Neural progenitor cell (in vitro differentiated cells): ENCODE measurements at regions not wholly inside any gene's neighbourhood (a gene's known extent, or its start where the extent isn't known, plus 50 kb on each side); places are given as distances from the start of the nearest gene placed in this dataset.

Experiments used
- DNase-seq: peaks from one replicate; pipeline ENCODE4 v3.0.0-alpha.2; 2016; ENCODE audit warnings: low spot score
- H2AFZ ChIP-seq: fragments of 200-600 bp; sonication (generic); replicated peaks from 2 replicates; pipeline ENCODE4 v1.6.1; 2016; ENCODE audit warnings: antibody characterized with exemption
- H3F3A ChIP-seq: fragments of 200-600 bp; sonication (generic); 2 replicates; pipeline ENCODE4 v1.6.1; 2016; ENCODE audit warnings: antibody characterized with exemption, low read depth
- H3K27ac ChIP-seq: fragments of 200-600 bp; sonication (generic); 2 replicates; pipeline ENCODE4 v1.5.1; 2016; ENCODE audit warnings: mild to moderate bottlenecking
- H3K27me3 ChIP-seq: fragments of 200-600 bp; sonication (generic); 2 replicates; pipeline ENCODE4 v1.6.1; 2016; ENCODE audit warnings: mild to moderate bottlenecking, moderate library complexity
- H3K36me3 ChIP-seq: fragments of 200-600 bp; sonication (generic); 2 replicates; pipeline ENCODE4 v1.5.1; 2016
- H3K4me1 ChIP-seq: fragments of 200-600 bp; sonication (generic); 2 replicates; pipeline ENCODE4 v1.6.1; 2016; ENCODE audit warnings: mixed run types
- H3K4me2 ChIP-seq: fragments of 200-600 bp; sonication (generic); 2 replicates; pipeline ENCODE4 v1.6.1; 2016
- H3K4me3 ChIP-seq: fragments of 200-600 bp; sonication (generic); 2 replicates; pipeline ENCODE4 v1.5.1; 2016
- H3K79me2 ChIP-seq: fragments of 200-600 bp; sonication (generic); 2 replicates; pipeline ENCODE4 v1.6.1; 2016; ENCODE audit warnings: low read depth
- H3K9ac ChIP-seq: fragments of 200-600 bp; sonication (generic); 2 replicates; pipeline ENCODE4 v1.6.1; 2016
- H3K9me3 ChIP-seq: fragments of 200-600 bp; sonication (generic); 2 replicates; pipeline ENCODE4 v1.5.1; 2016; ENCODE audit warnings: low read depth
- H4K20me1 ChIP-seq: fragments of 200-600 bp; sonication (generic); 2 replicates; pipeline ENCODE4 v1.6.1; 2016; ENCODE audit warnings: low read depth
- H3K27ac Mint-ChIP-seq: 3 replicates; pipeline ENCODE4 v1.8.0; 2021; ENCODE audit warnings: mixed read lengths
- H3K27me3 Mint-ChIP-seq: 2 replicates; pipeline ENCODE4 v1.8.0; 2022; ENCODE audit warnings: low read depth, mild to moderate bottlenecking, inconsistent platforms, moderate library complexity, mixed read lengths; ENCODE audit not compliant: insufficient read depth
- H3K36me3 Mint-ChIP-seq: 3 replicates; pipeline ENCODE4 v1.8.0; 2021; ENCODE audit warnings: mixed read lengths
- H3K4me1 Mint-ChIP-seq: 3 replicates; pipeline ENCODE4 v1.8.0; 2021; ENCODE audit warnings: mixed read lengths
- H3K4me3 Mint-ChIP-seq: 3 replicates; pipeline ENCODE4 v1.8.0; 2021; ENCODE audit warnings: mild to moderate bottlenecking, moderate library complexity, mixed read lengths
- H3K9me3 Mint-ChIP-seq: 3 replicates; pipeline ENCODE4 v1.8.0; 2020; ENCODE audit warnings: mixed read lengths
- EZH2 ChIP-seq: fragments of 200-600 bp; sonication (generic); IDR thresholded peaks from 2 replicates; pipeline ENCODE4 v1.6.1; 2017; ENCODE audit warnings: antibody characterized with exemption, mild to moderate bottlenecking, moderate library complexity
- EZH2phosphoT487 ChIP-seq: fragments of 200-600 bp; sonication (generic); IDR thresholded peaks from 2 replicates; pipeline ENCODE4 v1.6.1; 2017; ENCODE audit warnings: antibody characterized with exemption
- TF ChIP-seq, protein P1 (sequence below): fragments of 200-600 bp; sonication (generic); IDR thresholded peaks from 2 replicates; pipeline ENCODE4 v1.5.1; 2017; ENCODE audit warnings: antibody characterized with exemption, mild to moderate bottlenecking

GRCh38 chr11:42462558-42463310, 849.1 kb upstream of the API5 start:
- Mint-ChIP-seq H3K27ac (no peak overlapping the region), H3K4me3 (no peak overlapping the region), H3K4me1 (no peaks in the 10 kb centered on the region), H3K36me3 (no peaks in the 10 kb centered on the region), H3K27me3 (no peaks in the 10 kb centered on the region), H3K9me3 (no peaks in the 10 kb centered on the region)
- H3K9me3 ChIP-seq: no peaks in the 10 kb centered on the region
- H3K9ac ChIP-seq: no peak overlapping the region
- H3F3A ChIP-seq: no peaks in the 10 kb centered on the region
- no peak overlapping the region for H3K4me3 ChIP-seq
- H3K27me3 ChIP-seq: no peaks in the 10 kb centered on the region
- no peaks in the 10 kb centered on the region for H3K79me2 ChIP-seq
- H2AFZ ChIP-seq: no peak overlapping the region
- no peaks in the 10 kb centered on the region for H3K4me1 ChIP-seq
- no peak overlapping the region for H3K4me2 ChIP-seq
- no peaks in the 10 kb centered on the region for H4K20me1 ChIP-seq
- H3K27ac ChIP-seq: no peak overlapping the region
- TF ChIP-seq, protein P1, sequence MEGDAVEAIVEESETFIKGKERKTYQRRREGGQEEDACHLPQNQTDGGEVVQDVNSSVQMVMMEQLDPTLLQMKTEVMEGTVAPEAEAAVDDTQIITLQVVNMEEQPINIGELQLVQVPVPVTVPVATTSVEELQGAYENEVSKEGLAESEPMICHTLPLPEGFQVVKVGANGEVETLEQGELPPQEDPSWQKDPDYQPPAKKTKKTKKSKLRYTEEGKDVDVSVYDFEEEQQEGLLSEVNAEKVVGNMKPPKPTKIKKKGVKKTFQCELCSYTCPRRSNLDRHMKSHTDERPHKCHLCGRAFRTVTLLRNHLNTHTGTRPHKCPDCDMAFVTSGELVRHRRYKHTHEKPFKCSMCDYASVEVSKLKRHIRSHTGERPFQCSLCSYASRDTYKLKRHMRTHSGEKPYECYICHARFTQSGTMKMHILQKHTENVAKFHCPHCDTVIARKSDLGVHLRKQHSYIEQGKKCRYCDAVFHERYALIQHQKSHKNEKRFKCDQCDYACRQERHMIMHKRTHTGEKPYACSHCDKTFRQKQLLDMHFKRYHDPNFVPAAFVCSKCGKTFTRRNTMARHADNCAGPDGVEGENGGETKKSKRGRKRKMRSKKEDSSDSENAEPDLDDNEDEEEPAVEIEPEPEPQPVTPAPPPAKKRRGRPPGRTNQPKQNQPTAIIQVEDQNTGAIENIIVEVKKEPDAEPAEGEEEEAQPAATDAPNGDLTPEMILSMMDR: no peak
- TF ChIP-seq EZH2: no peak
- no peak for TF ChIP-seq EZH2phosphoT487
- DNase-seq: no peak
- no peaks in the 10 kb centered on the region for H3K36me3 ChIP-seq

DNA sequence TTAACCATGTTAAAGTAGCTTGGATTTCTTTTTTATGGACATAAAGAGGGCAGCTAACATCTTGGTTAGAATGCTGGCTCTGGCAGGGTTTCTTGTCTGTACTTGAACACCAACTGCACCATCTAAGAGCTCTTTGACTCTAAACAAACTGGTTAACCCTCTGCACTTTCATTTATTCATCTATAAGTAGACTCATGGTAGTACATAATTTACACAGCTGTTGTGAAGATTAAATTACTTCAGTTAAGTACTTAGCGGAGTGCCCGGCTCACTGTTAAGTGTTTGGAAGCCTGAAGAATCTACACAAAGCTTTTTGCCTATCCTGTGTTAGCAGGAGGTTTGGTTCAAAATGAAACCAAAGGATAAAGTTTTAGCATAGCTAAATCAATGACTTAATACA, 846.2 kb upstream of the API5 start:
- no peak for DNase-seq
- Histone ChIP-seq H4K20me1 (no peaks in the 10 kb centered on the region), H3K79me2 (no peaks in the 10 kb centered on the region), H3K27me3 (no peaks in the 10 kb centered on the region), H3K9ac (no peak overlapping the region), H3K4me1 (no peaks in the 10 kb centered on the region), H3K27ac (no peak overlapping the region), H2AFZ (no peak overlapping the region), H3K36me3 (no peaks in the 10 kb centered on the region), H3K4me3 (no peak overlapping the region), H3K9me3 (no peaks in the 10 kb centered on the region), H3F3A (no peaks in the 10 kb centered on the region), H3K4me2 (no peak overlapping the region)
- no peaks in the 10 kb centered on the region for H3K4me1 Mint-ChIP-seq
- H3K36me3 Mint-ChIP-seq: no peaks in the 10 kb centered on the region
- no peaks in the 10 kb centered on the region for H3K9me3 Mint-ChIP-seq
- no peak overlapping the region for H3K27ac Mint-ChIP-seq
- no peak overlapping the region for H3K4me3 Mint-ChIP-seq
- TF ChIP-seq EZH2 (no peak), EZH2phosphoT487 (no peak)
- TF ChIP-seq, protein P1: no peak
- H3K27me3 Mint-ChIP-seq: no peaks in the 10 kb centered on the region

DNA sequence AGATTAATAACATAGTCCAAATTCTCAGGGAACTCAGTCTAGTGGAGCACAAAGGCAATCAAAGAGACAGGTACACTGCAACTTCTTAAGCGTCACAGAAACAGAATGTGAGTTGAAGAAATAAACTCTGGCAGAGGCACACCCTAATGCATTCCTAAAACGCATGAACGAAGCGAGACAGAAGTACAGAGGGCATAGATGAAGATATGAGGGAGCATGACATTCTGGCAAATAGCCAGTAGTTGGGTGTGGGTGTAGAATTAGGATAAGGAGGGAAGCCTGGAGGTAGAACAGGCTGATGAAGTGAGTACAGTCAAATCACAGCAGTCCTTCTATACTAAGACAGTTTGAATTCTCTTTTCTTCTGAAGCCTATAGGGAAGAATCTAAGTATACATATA, 838.7 kb upstream of the API5 start:
- Histone ChIP-seq H3F3A (no peaks in the 10 kb centered on the region), H3K4me1 (no peaks in the 10 kb centered on the region), H3K9ac (no peak overlapping the region), H3K9me3 (no peaks in the 10 kb centered on the region), H3K27me3 (no peaks in the 10 kb centered on the region), H4K20me1 (no peaks in the 10 kb centered on the region), H3K4me3 (no peak overlapping the region), H3K27ac (no peak overlapping the region), H3K4me2 (no peak overlapping the region), H3K36me3 (no peaks in the 10 kb centered on the region), H3K79me2 (no peaks in the 10 kb centered on the region), H2AFZ (no peak overlapping the region)
- H3K36me3 Mint-ChIP-seq: no peaks in the 10 kb centered on the region
- DNase-seq: no peak
- no peaks in the 10 kb centered on the region for H3K27me3 Mint-ChIP-seq
- no peak overlapping the region for H3K4me3 Mint-ChIP-seq
- H3K9me3 Mint-ChIP-seq: no peaks in the 10 kb centered on the region
- no peak for TF ChIP-seq EZH2
- TF ChIP-seq EZH2phosphoT487: no peak
- TF ChIP-seq, protein P1: no peak
- no peak overlapping the region for H3K27ac Mint-ChIP-seq
- no peaks in the 10 kb centered on the region for H3K4me1 Mint-ChIP-seq
